Neural crest cell (in vitro differentiated cells): ENCODE measurements at regions not wholly inside any gene's neighbourhood (a gene's known extent, or its start where the extent isn't known, plus 50 kb on each side); places are given as distances from the start of the nearest gene placed in this dataset.

Source experiments
- DNase-seq: peaks from one replicate; pipeline ENCODE4 v3.0.0; 2021; ENCODE audit warnings: low read depth, mixed read lengths, low spot score
- H3K27ac Mint-ChIP-seq: one replicate; pipeline ENCODE4 v1.8.0; 2021; ENCODE audit warnings: mild to moderate bottlenecking, mixed read lengths; ENCODE audit not compliant: unreplicated experiment
- H3K27me3 Mint-ChIP-seq: 2 replicates; pipeline ENCODE4 v1.8.0; 2021; ENCODE audit warnings: low read depth, mild to moderate bottlenecking, mixed read lengths
- H3K36me3 Mint-ChIP-seq: 2 replicates; pipeline ENCODE4 v1.8.0; 2021; ENCODE audit warnings: low read depth, mild to moderate bottlenecking, mixed read lengths
- H3K4me1 Mint-ChIP-seq: 2 replicates; pipeline ENCODE4 v1.8.0; 2021; ENCODE audit warnings: mixed read lengths
- H3K4me3 Mint-ChIP-seq: one replicate; pipeline ENCODE4 v1.8.0; 2021; ENCODE audit warnings: mild to moderate bottlenecking, mixed read lengths
- H3K9me3 Mint-ChIP-seq: 2 replicates; pipeline ENCODE4 v1.8.0; 2021; ENCODE audit warnings: mixed read lengths
- TF ChIP-seq, protein P1 (sequence below): fragments of 200-600 bp; sonication (generic); conservative IDR thresholded peaks from 2 replicates; pipeline ENCODE4 v1.5.0; 2021; ENCODE audit warnings: antibody characterized with exemption, mild to moderate bottlenecking

DNA sequence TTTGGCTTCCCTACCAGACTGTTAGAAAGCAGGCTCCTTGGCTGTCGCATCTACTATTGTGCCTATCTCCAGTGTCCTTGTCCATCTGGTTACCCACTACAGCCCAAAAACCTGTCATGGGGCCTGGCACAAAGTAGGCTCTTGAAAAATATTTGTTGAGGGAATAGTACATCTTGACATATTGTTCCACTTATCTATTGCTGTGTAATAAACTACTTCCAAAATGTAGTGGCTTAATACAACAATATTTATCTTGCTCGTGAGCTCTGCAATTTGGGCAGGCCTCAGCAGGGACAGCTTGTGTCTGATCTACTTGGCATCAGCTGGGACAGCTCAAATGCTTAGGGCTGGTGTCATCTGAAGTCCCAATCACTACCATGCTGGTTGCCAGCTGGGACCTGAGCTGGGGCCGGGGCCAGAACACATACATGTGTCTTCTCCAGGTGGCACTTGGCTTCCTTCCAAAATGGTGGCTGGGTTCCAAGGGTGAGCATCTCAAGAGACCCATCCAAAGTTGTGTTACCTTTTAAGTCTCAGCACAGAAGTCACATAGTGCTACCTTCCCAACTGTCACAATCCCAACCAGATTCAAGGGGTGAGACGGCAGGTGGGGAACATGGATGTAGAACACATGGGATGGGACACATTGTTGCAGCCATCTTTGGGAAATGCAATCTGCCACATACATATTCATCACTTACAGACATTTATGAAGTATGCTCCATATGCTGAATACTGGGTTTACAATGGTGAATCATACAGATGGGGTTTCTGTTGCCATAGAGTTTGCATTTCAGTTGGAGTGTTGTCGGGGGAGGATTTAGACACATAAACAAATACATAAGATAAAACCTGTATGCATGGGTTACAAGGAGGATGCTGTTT, 134.2 kb downstream of the FOXI3 start:
- H3K9me3 Mint-ChIP-seq = peaks cover 2% of the 10 kb centered on the region
- no peak for DNase-seq
- H3K4me1 Mint-ChIP-seq = peaks cover 8% of the 10 kb centered on the region
- H3K27ac Mint-ChIP-seq = no peak overlapping the region
- TF ChIP-seq, protein P1, sequence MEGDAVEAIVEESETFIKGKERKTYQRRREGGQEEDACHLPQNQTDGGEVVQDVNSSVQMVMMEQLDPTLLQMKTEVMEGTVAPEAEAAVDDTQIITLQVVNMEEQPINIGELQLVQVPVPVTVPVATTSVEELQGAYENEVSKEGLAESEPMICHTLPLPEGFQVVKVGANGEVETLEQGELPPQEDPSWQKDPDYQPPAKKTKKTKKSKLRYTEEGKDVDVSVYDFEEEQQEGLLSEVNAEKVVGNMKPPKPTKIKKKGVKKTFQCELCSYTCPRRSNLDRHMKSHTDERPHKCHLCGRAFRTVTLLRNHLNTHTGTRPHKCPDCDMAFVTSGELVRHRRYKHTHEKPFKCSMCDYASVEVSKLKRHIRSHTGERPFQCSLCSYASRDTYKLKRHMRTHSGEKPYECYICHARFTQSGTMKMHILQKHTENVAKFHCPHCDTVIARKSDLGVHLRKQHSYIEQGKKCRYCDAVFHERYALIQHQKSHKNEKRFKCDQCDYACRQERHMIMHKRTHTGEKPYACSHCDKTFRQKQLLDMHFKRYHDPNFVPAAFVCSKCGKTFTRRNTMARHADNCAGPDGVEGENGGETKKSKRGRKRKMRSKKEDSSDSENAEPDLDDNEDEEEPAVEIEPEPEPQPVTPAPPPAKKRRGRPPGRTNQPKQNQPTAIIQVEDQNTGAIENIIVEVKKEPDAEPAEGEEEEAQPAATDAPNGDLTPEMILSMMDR = no peak
- no peaks in the 10 kb centered on the region for H3K36me3 Mint-ChIP-seq
- H3K4me3 Mint-ChIP-seq = no peak overlapping the region
- no peaks in the 10 kb centered on the region for H3K27me3 Mint-ChIP-seq

DNA sequence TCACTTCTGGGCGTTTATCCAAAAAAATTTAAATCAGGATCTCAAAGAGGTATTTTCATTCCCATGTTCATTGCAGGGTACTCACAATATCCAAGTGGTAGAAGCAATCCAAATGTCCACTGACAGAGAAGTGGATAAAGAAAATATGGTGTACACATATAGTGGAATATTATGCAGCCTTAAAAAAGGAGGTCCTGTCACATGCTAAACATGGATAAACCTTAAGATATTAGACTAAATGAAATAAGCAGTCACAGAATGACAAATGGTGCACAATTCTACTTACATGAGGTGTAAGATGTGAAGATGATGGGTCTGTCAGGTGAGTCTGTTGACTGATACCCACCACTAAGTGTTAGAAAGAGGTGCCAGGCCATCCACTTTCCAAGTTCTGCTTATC, 140.6 kb downstream of the THNSL2 start:
- Mint-ChIP-seq H3K36me3 (no peaks in the 10 kb centered on the region), H3K4me1 (no peaks in the 10 kb centered on the region), H3K27me3 (peaks cover 2% of the 10 kb centered on the region), H3K9me3 (peaks cover 12% of the 10 kb centered on the region), H3K27ac (no peak overlapping the region), H3K4me3 (no peak overlapping the region)
- TF ChIP-seq, protein P1 = no peak
- DNase-seq = no peak

DNA sequence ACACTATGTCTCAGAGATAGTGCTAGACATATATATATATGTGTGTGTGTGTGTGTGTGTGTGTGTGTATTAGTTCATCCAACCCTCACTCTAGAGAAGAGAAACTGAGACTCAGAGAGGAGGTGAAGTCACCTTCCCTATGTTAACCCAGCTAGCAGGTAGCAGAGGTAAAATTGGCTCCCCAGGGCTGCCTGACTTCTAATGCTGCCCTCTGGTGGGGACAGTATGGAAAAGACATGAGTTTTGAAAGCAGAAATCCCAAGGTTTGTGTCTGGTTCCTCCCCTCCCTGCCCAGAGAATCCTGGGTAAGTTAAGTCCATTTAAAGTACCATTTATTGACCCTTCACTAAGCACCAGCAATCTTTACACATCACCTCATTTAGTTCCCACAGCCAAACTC, 137.7 kb downstream of the THNSL2 start:
- Mint-ChIP-seq H3K27me3 (peaks cover 2% of the 10 kb centered on the region), H3K4me3 (no peak overlapping the region)
- DNase-seq = no peak

DNA sequence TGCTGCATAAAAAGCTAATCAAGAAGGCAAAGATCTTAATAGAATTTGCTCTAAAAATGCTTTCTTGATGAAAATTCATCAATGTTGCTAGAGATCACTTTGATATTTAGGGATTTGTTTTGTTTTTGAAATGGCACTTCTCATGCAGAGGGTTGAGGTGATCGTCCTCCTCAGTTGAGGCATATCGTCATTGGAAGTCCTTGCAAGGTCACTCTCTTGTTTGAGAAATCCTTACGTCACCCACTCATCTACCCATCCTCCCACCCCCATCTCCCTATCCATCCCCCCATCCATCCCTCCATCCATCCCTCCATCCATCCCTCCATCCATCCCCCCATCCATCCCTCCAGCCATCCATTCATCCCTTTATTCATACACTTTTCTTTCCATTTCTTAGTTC, 133.7 kb downstream of the THNSL2 start:
- no peak for DNase-seq
- H3K27ac Mint-ChIP-seq = no peak overlapping the region
- no peak overlapping the region for H3K4me3 Mint-ChIP-seq
- no peaks in the 10 kb centered on the region for H3K27me3 Mint-ChIP-seq
- peaks cover 12% of the 10 kb centered on the region for H3K9me3 Mint-ChIP-seq
- no peaks in the 10 kb centered on the region for H3K4me1 Mint-ChIP-seq
- TF ChIP-seq, protein P1 = no peak
- H3K36me3 Mint-ChIP-seq = no peaks in the 10 kb centered on the region

More for the DNA sequence above, 137.7 kb downstream of the THNSL2 start:
- H3K36me3 Mint-ChIP-seq = no peaks in the 10 kb centered on the region
- peaks cover 16% of the 10 kb centered on the region for H3K9me3 Mint-ChIP-seq
- TF ChIP-seq, protein P1 = peak; percentile 57
- H3K27ac Mint-ChIP-seq = no peak overlapping the region
- H3K4me1 Mint-ChIP-seq = no peaks in the 10 kb centered on the region

DNA sequence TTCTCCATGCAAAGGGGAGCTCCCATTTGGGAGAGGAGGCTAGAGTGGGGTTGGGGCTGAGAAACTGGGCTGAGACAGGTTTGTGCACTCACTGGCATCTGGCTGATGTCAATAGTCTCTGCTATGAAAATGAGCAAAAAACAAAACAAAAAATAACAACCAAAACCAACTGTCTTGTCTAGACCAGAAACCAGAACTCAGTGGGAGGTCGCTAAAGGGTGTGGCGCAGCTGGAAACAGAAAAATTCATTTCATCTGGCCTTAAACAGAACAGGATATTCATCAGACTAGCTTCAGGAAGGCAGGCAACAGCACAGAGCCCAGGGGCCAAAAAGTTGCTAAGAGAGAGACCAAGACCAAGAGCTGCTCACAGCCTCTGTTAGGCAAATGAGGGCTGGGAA, 126.1 kb downstream of the THNSL2 start:
- DNase-seq = no peak
- no peaks in the 10 kb centered on the region for H3K27me3 Mint-ChIP-seq
- TF ChIP-seq, protein P1 = no peak
- no peak overlapping the region for H3K4me3 Mint-ChIP-seq
- no peaks in the 10 kb centered on the region for H3K4me1 Mint-ChIP-seq
- peaks cover 7% of the 10 kb centered on the region for H3K9me3 Mint-ChIP-seq
- no peaks in the 10 kb centered on the region for H3K36me3 Mint-ChIP-seq
- H3K27ac Mint-ChIP-seq = peak overlapping the region; percentile 36
